Trophoblast cell (in vitro differentiated cells and primary cell): ENCODE measurements at regions not wholly inside any gene's neighbourhood (a gene's known extent, or its start where the extent isn't known, plus 50 kb on each side); places are given as distances from the start of the nearest gene placed in this dataset.

ENCODE experiments used
- DNase-seq, 2 donors: peaks; one replicate each; pipeline ENCODE4 v3.0.0-alpha.2; 2016
- H2AFZ ChIP-seq: 2 replicates; pipeline ENCODE4 v1.6.1; 2013; ENCODE audit warnings: low read length, moderate library complexity, mild to moderate bottlenecking; ENCODE audit not compliant: insufficient read depth, poor library complexity
- H2AK5ac ChIP-seq: 2 replicates; pipeline ENCODE4 v1.6.1; 2013; ENCODE audit warnings: mild to moderate bottlenecking, low read length
- H2BK120ac ChIP-seq: 2 replicates; pipeline ENCODE4 v1.6.1; 2013; ENCODE audit warnings: low read length, mild to moderate bottlenecking, moderate library complexity; ENCODE audit not compliant: insufficient read depth, poor library complexity
- H2BK12ac ChIP-seq: 2 replicates; pipeline ENCODE4 v1.6.1; 2013; ENCODE audit warnings: mild to moderate bottlenecking, low read length, moderate library complexity
- H2BK5ac ChIP-seq: 2 replicates; pipeline ENCODE4 v1.6.1; 2013; ENCODE audit warnings: low read length, low read depth, moderate library complexity, mild to moderate bottlenecking; ENCODE audit not compliant: poor library complexity
- H3K14ac ChIP-seq: 2 replicates; pipeline ENCODE4 v1.6.1; 2013; ENCODE audit warnings: mild to moderate bottlenecking, low read length
- H3K18ac ChIP-seq: 2 replicates; pipeline ENCODE4 v1.6.1; 2013; ENCODE audit warnings: mild to moderate bottlenecking, low read length
- H3K23ac ChIP-seq: 2 replicates; pipeline ENCODE4 v1.6.1; 2013; ENCODE audit warnings: low read length
- H3K27ac ChIP-seq: 2 replicates; pipeline ENCODE4 v1.5.1; 2013; ENCODE audit warnings: low read depth, mild to moderate bottlenecking, inconsistent platforms, low read length, moderate library complexity
- H3K27me3 ChIP-seq: 2 replicates; pipeline ENCODE4 v1.6.1; 2013; ENCODE audit warnings: inconsistent platforms, mild to moderate bottlenecking, low read length, moderate library complexity; ENCODE audit not compliant: insufficient read depth
- H3K36me3 ChIP-seq, 2 experiments: 1 replicate in 1 of 2; 2 replicates in 1 of 2; pipeline ENCODE4 v1.6.1; 2013; ENCODE audit warnings: low read length in 2 of 2, mild to moderate bottlenecking in 2 of 2, moderate library complexity in 1 of 2; ENCODE audit not compliant: insufficient read depth in 2 of 2, control insufficient read depth in 1 of 2
- H3K4ac ChIP-seq: 2 replicates; pipeline ENCODE4 v1.6.1; 2013; ENCODE audit warnings: low read depth, mild to moderate bottlenecking, low read length, moderate library complexity
- H3K4me1 ChIP-seq, 2 experiments: 1 replicate in 1 of 2; 2 replicates in 1 of 2; pipeline ENCODE4 v1.6.1; 2013; ENCODE audit warnings: low read length in 2 of 2, mild to moderate bottlenecking in 2 of 2, moderate library complexity in 1 of 2; ENCODE audit not compliant: insufficient read depth in 2 of 2, control insufficient read depth in 1 of 2
- H3K4me2 ChIP-seq: 2 replicates; pipeline ENCODE4 v1.6.1; 2013; ENCODE audit warnings: inconsistent platforms, mild to moderate bottlenecking, low read length, moderate library complexity
- H3K4me3 ChIP-seq: 2 replicates; pipeline ENCODE4 v1.5.1; 2013; ENCODE audit warnings: mild to moderate bottlenecking, low read depth, low read length, inconsistent platforms
- H3K79me1 ChIP-seq: one replicate; pipeline ENCODE4 v1.6.1; 2013; ENCODE audit warnings: low read length
- H3K79me2 ChIP-seq: 2 replicates; pipeline ENCODE4 v1.6.1; 2013; ENCODE audit warnings: low read length, mild to moderate bottlenecking; ENCODE audit not compliant: control insufficient read depth, insufficient read depth, poor library complexity
- H3K9ac ChIP-seq: 2 replicates; pipeline ENCODE4 v1.6.1; 2013; ENCODE audit warnings: mild to moderate bottlenecking, low read length
- H3K9me3 ChIP-seq: 2 replicates; pipeline ENCODE4 v1.6.1; 2013; ENCODE audit warnings: low read depth, mild to moderate bottlenecking, control low read depth, inconsistent platforms, low read length; ENCODE audit not compliant: insufficient read depth
- H4K12ac ChIP-seq: 2 replicates; pipeline ENCODE4 v1.6.1; 2013; ENCODE audit warnings: low read depth, mild to moderate bottlenecking, low read length, moderate library complexity
- H4K8ac ChIP-seq: 2 replicates; pipeline ENCODE4 v1.6.1; 2013; ENCODE audit warnings: low read depth, mild to moderate bottlenecking, low read length, moderate library complexity
- H4K91ac ChIP-seq: one replicate; pipeline ENCODE4 v1.6.1; 2013; ENCODE audit warnings: low read depth, mild to moderate bottlenecking, low read length, moderate library complexity
- WGBS: extraction: QIAGEN DNeasy Blood & Tissue Kit; methylation state at CpG from one replicate; pipeline ENCODE4 v1.1.7; 2013; ENCODE audit warnings: missing lambda C conversion rate; ENCODE audit not compliant: insufficient read length, insufficient coverage; ENCODE audit errors: extremely low coverage; 5-methylcytosine and 5-hydroxymethylcytosine counted together

- Histone ChIP-seq H4K91ac (no peak overlapping the region), H2AK5ac (no peak overlapping the region), H4K8ac (no peak overlapping the region), H3K23ac (no peak overlapping the region), H3K79me2 (no peaks in the 10 kb centered on the region), H2BK120ac (no peak overlapping the region), H3K4ac (no peak overlapping the region), H3K14ac (no peak overlapping the region), H2AFZ (no peak overlapping the region), H2BK5ac (no peak overlapping the region), H3K4me3 (no peak overlapping the region), H3K4me1 (no peaks in the 10 kb centered on the region), H3K9ac (no peak overlapping the region), H2BK12ac (no peak overlapping the region), H3K27me3 (no peaks in the 10 kb centered on the region), H3K36me3 (no peaks in the 10 kb centered on the region), H4K12ac (no peak overlapping the region), H3K18ac (no peak overlapping the region), H3K9me3 (no peaks in the 10 kb centered on the region), H3K4me2 (no peak overlapping the region), H3K79me1 (no peaks in the 10 kb centered on the region), H3K27ac (no peak overlapping the region)
- WGBS, result no CpG with 5 or more reads among the region's 4 CpGs
- DNase-seq, result no peak
Observed at GRCh38 chr12:91690531-91690930, 455.1 kb downstream of the BTG1 start.

- no CpG with 5 or more reads among the region's 3 CpGs for WGBS
- Histone ChIP-seq H2BK120ac (no peak overlapping the region), H3K4ac (no peak overlapping the region), H2BK12ac (no peak overlapping the region), H3K79me2 (no peaks in the 10 kb centered on the region), H2BK5ac (no peak overlapping the region), H3K27ac (no peak overlapping the region), H2AFZ (no peak overlapping the region), H3K4me2 (no peak overlapping the region), H2AK5ac (no peak overlapping the region), H3K4me1 (no peaks in the 10 kb centered on the region), H3K4me3 (no peak overlapping the region), H4K12ac (no peak overlapping the region), H3K79me1 (no peaks in the 10 kb centered on the region), H3K9me3 (no peaks in the 10 kb centered on the region), H3K36me3 (no peaks in the 10 kb centered on the region), H4K91ac (no peak overlapping the region), H3K27me3 (no peaks in the 10 kb centered on the region), H3K14ac (no peak overlapping the region), H4K8ac (no peak overlapping the region), H3K18ac (no peak overlapping the region), H3K9ac (no peak overlapping the region), H3K23ac (no peak overlapping the region)
- peak in 1 of 2 donors; percentile 31 for DNase-seq
Observed at GRCh38 chr12:91687052-91688017, 458.3 kb downstream of the BTG1 start.

GRCh38 chr12:91685917-91686316, 459.7 kb downstream of the BTG1 start:
- no peak overlapping the region for H3K23ac ChIP-seq
- no peak for DNase-seq
- H3K79me2 ChIP-seq, result no peaks in the 10 kb centered on the region
- H3K14ac ChIP-seq, result no peak overlapping the region
- no peak overlapping the region for H3K9ac ChIP-seq
- no peak overlapping the region for H2BK5ac ChIP-seq
- no peaks in the 10 kb centered on the region for H3K27me3 ChIP-seq
- no peak overlapping the region for H4K8ac ChIP-seq
- H3K4me1 ChIP-seq, result no peaks in the 10 kb centered on the region
- no peak overlapping the region for H4K91ac ChIP-seq
- no peak overlapping the region for H3K4ac ChIP-seq
- H2AK5ac ChIP-seq, result no peak overlapping the region
- H3K4me3 ChIP-seq, result no peak overlapping the region
- no peaks in the 10 kb centered on the region for H3K36me3 ChIP-seq
- no CpG with 5 or more reads among the region's 2 CpGs for WGBS
- H4K12ac ChIP-seq, result no peak overlapping the region
- no peak overlapping the region for H2BK12ac ChIP-seq
- H3K9me3 ChIP-seq, result no peaks in the 10 kb centered on the region
- no peak overlapping the region for H3K4me2 ChIP-seq
- H3K79me1 ChIP-seq, result no peaks in the 10 kb centered on the region
- H3K18ac ChIP-seq, result no peak overlapping the region
- no peak overlapping the region for H2BK120ac ChIP-seq
- no peak overlapping the region for H3K27ac ChIP-seq
- H2AFZ ChIP-seq, result no peak overlapping the region

- no peak for DNase-seq
- Histone ChIP-seq H3K4ac (no peak overlapping the region), H3K79me1 (no peaks in the 10 kb centered on the region), H3K18ac (no peak overlapping the region), H2BK5ac (no peak overlapping the region), H2BK120ac (no peak overlapping the region), H3K27me3 (no peaks in the 10 kb centered on the region), H3K23ac (no peak overlapping the region), H3K4me1 (no peaks in the 10 kb centered on the region), H3K4me2 (no peak overlapping the region), H2AFZ (no peak overlapping the region), H3K9me3 (no peaks in the 10 kb centered on the region), H4K91ac (no peak overlapping the region), H3K36me3 (no peaks in the 10 kb centered on the region), H2BK12ac (no peak overlapping the region), H4K8ac (no peak overlapping the region), H3K4me3 (no peak overlapping the region), H3K79me2 (no peaks in the 10 kb centered on the region), H3K14ac (no peak overlapping the region), H3K9ac (no peak overlapping the region), H2AK5ac (no peak overlapping the region), H4K12ac (no peak overlapping the region), H3K27ac (no peak overlapping the region)
- WGBS, result no CpG with 5 or more reads among the region's 11 CpGs
Observed at GRCh38 chr12:91681751-91682150, 463.9 kb downstream of the BTG1 start.
